ENCODE measurements at regions not wholly inside any gene's neighbourhood (a gene's known extent, or its start where the extent isn't known, plus 50 kb on each side); places are given as distances from the start of the nearest gene placed in this dataset.

DNA sequence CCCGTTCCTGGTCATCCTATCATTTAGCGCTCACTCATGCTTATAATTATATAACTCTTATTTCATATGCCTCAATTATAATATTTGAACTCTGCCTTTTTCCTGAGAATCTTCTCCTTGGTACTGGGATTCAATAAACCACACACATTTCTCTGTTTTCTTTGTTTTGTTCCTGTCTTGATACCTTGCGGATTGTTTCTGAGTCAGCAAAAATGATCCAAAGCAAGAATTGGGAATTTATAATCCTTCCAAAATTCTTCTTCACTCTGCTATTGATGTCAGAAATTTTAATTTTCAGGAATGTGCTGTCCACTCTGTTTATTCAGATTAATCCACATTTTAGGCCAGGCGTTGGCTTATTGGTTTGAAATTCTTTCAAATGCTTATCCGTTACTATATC, 886.0 kb downstream of the SUCLG1 start:
- TF ChIP-seq POLR2A (IDR thresholded peaks at IDR 0.05) = no peak
- no peak for TF ChIP-seq CTCF (IDR thresholded peaks at IDR 0.05)
